ENCODE measurements at regions not wholly inside any gene's neighbourhood (a gene's known extent, or its start where the extent isn't known, plus 50 kb on each side); places are given as distances from the start of the nearest gene placed in this dataset.

- no peak overlapping the region for H2AK9ac ChIP-seq (replicated peaks; ENCODE audit: low read depth, low read length, poor library complexity)
- no peaks in the 10 kb centered on the region for H3K27me3 ChIP-seq (ENCODE audit: control insufficient read depth, insufficient read depth, low read length)
- no peak overlapping the region for H2BK5ac ChIP-seq (ENCODE audit: low read depth, low read length, poor library complexity, severe bottlenecking)
- intact Hi-C loops (cut with micrococcal nuclease), result no loop called here
- CTCF ChIA-PET, result interaction anchor here (0.7 to 1.7 kb wide), 17 partner anchors 11 to 287 kb away, joined by 3 to 10 read pairs (median 4); no protein-coding TSS in a partner anchor
- 100% methylated on average over 1 of the region's 3 CpGs; no CpG with 5 or more reads in 1 of the 2 experiments for WGBS, 2 experiments (ENCODE audit: extremely low coverage in 2 of 2, insufficient read length in 1 of 2)
- no peak overlapping the region for H3K56ac ChIP-seq (ENCODE audit: extremely low read depth, insufficient read depth, low read length)
- no peaks in the 10 kb centered on the region for H4K20me1 ChIP-seq (ENCODE audit: insufficient read depth, low read length)
- POLR2A ChIA-PET (ENCODE audit: unreplicated experiment), result no interaction called here
- no peak overlapping the region for H3K4ac ChIP-seq (ENCODE audit: low read depth, low read length)
- H2BK20ac ChIP-seq (ENCODE audit: low read depth, low read length), result no peak overlapping the region
- H4K8ac ChIP-seq (ENCODE audit: low read depth in 2 of 2, low read length in 2 of 2), result no peak overlapping the region
- ATAC-seq (ENCODE audit: low read depth), result peak; percentile 77
- TF ChIP-seq SMC3 (IDR thresholded peaks at IDR 0.05; ENCODE audit: low read depth, low read length) (peak; percentile 70), RAD21 (IDR thresholded peaks at IDR 0.05; ENCODE audit: low read length) (peak; percentile 60), CTCF (conservative IDR thresholded peaks at IDR 0.05; ENCODE audit: low read depth, low read length) (peak; percentile 65), CEBPB (IDR thresholded peaks at IDR 0.05; ENCODE audit: low read depth, low read length) (no peak)
- H3K9me1 ChIP-seq (ENCODE audit: insufficient read depth, low read length), result no peaks in the 10 kb centered on the region
- peak; percentile 56 for DNase-seq
- no TSS peak for BruUV-seq (replicated peaks)
- H3K4me3 ChIP-seq (ENCODE audit: insufficient read depth, low read depth, low read length), result no peak overlapping the region
- H3K4me1 ChIP-seq (ENCODE audit: control insufficient read depth, insufficient read depth, low read length), result no peaks in the 10 kb centered on the region
- H3K4me2 ChIP-seq (ENCODE audit: low read depth, low read length), result no peak overlapping the region
- H2AK5ac ChIP-seq (ENCODE audit: low read depth, low read length), result no peak overlapping the region
- no peak overlapping the region for H4K5ac ChIP-seq (ENCODE audit: low read depth, low read length)
- H3K79me1 ChIP-seq (ENCODE audit: low read depth in 1 of 2, low read length in 2 of 2), result no peaks in the 10 kb centered on the region
- dilution Hi-C loops (cut with HindIII; ENCODE audit: low sequenced_read_pairs, unreplicated experiment), result no loop called here
- no peak overlapping the region for H2AFZ ChIP-seq (replicated peaks; ENCODE audit: low read length, poor library complexity)
- no peaks in the 10 kb centered on the region for H3K36me3 ChIP-seq (ENCODE audit: control insufficient read depth, insufficient read depth, low read length)
- no peak overlapping the region for H4K91ac ChIP-seq (ENCODE audit: insufficient read depth, low read depth, low read length)
- H3K23ac ChIP-seq (ENCODE audit: low read depth, low read length), result no peak overlapping the region
- no peak overlapping the region for H2BK15ac ChIP-seq (ENCODE audit: low read depth, low read length)
- H3K9ac ChIP-seq (ENCODE audit: low read depth, low read length), result no peak overlapping the region
- no peak overlapping the region for H3K18ac ChIP-seq (ENCODE audit: low read depth, low read length)
- no peak overlapping the region for H2BK120ac ChIP-seq (ENCODE audit: low read depth, low read length)
- no peaks in the 10 kb centered on the region for H3K9me3 ChIP-seq (ENCODE audit: control insufficient read depth, insufficient read depth, low read length)
- H3K14ac ChIP-seq (replicated peaks; ENCODE audit: low read depth, low read length), result no peak overlapping the region
- in situ Hi-C loops (cut with MboI; ENCODE audit: low sequenced_read_pairs), result no loop called here
- no peak overlapping the region for H3K27ac ChIP-seq (ENCODE audit: insufficient read depth, low read length)
Measured at GRCh38 chr1:185595835-185596667, 138.1 kb upstream of the HMCN1 start.

All from IMR-90 (cell line).